Gastroesophageal sphincter (tissue), 4 donors: ENCODE measurements at regions not wholly inside any gene's neighbourhood (a gene's known extent, or its start where the extent isn't known, plus 50 kb on each side); places are given as distances from the start of the nearest gene placed in this dataset.

Experiments used
- ATAC-seq: fragments of 150-250 bp; one replicate; pipeline ENCODE4 v1.9.1; 2016; ENCODE audit warnings: mild to moderate bottlenecking, moderate library complexity
- H3K27ac ChIP-seq, 4 donors: fragments of 200-600 bp; sonication (generic) in 3 of 4; 1 replicate in 3 of 4; 2 replicates in 1 of 4; pipeline ENCODE4 v1.5.1; 2016 to 2019
- H3K27me3 ChIP-seq: fragments of 200-600 bp; sonication (generic); one replicate; pipeline ENCODE4 v1.5.1; 2019
- H3K36me3 ChIP-seq, 2 donors: fragments of 200-600 bp; sonication (generic); one replicate each; pipeline ENCODE4 v1.5.1; 2019; ENCODE audit warnings: control low read depth in 1 of 2
- H3K4me1 ChIP-seq, 3 donors: fragments of 200-600 bp; sonication (generic); 1 replicate in 2 of 3; 2 replicates in 1 of 3; pipeline ENCODE4 v1.5.1; 2016 to 2019; ENCODE audit warnings: control low read depth in 2 of 3
- H3K4me3 ChIP-seq, 2 donors: fragments of 200-600 bp; sonication (generic); one replicate each; pipeline ENCODE4 v1.5.1; 2019; ENCODE audit warnings: mild to moderate bottlenecking in 1 of 2, moderate library complexity in 1 of 2
- H3K9me3 ChIP-seq, 3 donors: fragments of 200-600 bp; sonication (generic); one replicate each; pipeline ENCODE4 v1.5.1; 2017 to 2019; ENCODE audit warnings: control low read depth in 2 of 3
- EP300 ChIP-seq: sonication (generic); formaldehyde crosslinking; IDR thresholded peaks from one replicate; pipeline ENCODE4 v1.6.1; 2017; ENCODE audit warnings: antibody characterized with exemption, mild to moderate bottlenecking
- POLR2A ChIP-seq, 2 donors: fragments of 450-650 bp; IDR thresholded peaks; one replicate each; pipeline ENCODE4 v1.6.1; 2017; ENCODE audit warnings: antibody characterized with exemption in 2 of 2, mild to moderate bottlenecking in 2 of 2, moderate library complexity in 1 of 2
- POLR2AphosphoS5 ChIP-seq: sonication (generic); formaldehyde crosslinking; IDR thresholded peaks from one replicate; pipeline ENCODE4 v1.6.1; 2017; ENCODE audit warnings: antibody characterized with exemption
- WGBS, 2 donors: methylation state at CpG; one replicate each; pipeline ENCODE4 v1.1.5; 2018; ENCODE audit warnings: low coverage in 1 of 2; 5-methylcytosine and 5-hydroxymethylcytosine counted together
- TF ChIP-seq, protein P1 (sequence below), 4 experiments: fragments of 200-600 bp in 2 of 4; fragments of 450-650 bp in 2 of 4; sonication (generic) in 1 of 4; IDR thresholded peaks; one replicate each; pipeline ENCODE4 v1.5.1; 2017 to 2019; ENCODE audit warnings: antibody characterized with exemption in 4 of 4, mild to moderate bottlenecking in 2 of 4, moderate library complexity in 2 of 4

DNA sequence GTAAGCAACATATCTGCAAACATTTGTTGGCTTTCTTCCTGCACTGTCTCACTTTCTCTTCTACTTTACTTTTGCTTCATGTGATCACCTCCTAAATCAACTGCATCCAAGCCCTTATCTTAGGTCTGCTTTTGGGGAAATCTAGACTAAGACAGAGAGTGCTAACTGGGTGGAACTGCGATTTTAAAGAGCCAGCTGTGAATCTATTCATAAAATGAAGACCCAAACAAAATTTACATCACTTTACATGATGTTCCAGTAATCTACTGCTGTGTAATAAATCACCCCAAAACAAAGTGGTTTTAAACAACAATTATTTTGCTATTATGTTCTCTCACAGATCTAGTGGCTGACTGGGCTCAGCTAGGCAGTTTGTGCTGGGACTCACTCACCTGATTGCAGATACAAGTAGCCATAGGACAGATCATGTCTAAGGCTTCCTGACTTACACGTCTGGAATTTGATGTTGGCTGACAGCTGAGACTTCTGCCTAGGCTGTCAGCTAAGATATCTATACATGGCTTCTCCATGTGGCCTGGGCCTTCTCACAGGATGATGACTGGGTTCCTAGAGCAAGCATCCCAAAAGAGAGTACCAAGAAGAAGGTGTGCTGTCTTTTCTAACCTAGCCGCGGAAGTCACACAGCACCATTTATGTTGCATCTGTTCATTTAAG is 145.1 kb upstream of the TBCA start:
- 60 to 93% methylated on average over 1 to 3 of the region's 4 CpGs for WGBS, 2 donors
- Histone ChIP-seq H3K4me1 (no peaks in the 10 kb centered on the region), H3K36me3 (no peaks in the 10 kb centered on the region), H3K9me3 (peaks cover 0 to 6% (median 0%) of the 10 kb centered on the region in 3 donors), H3K4me3 (no peak overlapping the region), H3K27ac (no peak overlapping the region), H3K27me3 (peaks cover 3% of the 10 kb centered on the region)
- TF ChIP-seq, protein P1, sequence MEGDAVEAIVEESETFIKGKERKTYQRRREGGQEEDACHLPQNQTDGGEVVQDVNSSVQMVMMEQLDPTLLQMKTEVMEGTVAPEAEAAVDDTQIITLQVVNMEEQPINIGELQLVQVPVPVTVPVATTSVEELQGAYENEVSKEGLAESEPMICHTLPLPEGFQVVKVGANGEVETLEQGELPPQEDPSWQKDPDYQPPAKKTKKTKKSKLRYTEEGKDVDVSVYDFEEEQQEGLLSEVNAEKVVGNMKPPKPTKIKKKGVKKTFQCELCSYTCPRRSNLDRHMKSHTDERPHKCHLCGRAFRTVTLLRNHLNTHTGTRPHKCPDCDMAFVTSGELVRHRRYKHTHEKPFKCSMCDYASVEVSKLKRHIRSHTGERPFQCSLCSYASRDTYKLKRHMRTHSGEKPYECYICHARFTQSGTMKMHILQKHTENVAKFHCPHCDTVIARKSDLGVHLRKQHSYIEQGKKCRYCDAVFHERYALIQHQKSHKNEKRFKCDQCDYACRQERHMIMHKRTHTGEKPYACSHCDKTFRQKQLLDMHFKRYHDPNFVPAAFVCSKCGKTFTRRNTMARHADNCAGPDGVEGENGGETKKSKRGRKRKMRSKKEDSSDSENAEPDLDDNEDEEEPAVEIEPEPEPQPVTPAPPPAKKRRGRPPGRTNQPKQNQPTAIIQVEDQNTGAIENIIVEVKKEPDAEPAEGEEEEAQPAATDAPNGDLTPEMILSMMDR (IDR thresholded peaks at IDR 0.05): no peak
- TF ChIP-seq EP300 (no peak), POLR2A (IDR thresholded peaks at IDR 0.05) (no peak), POLR2AphosphoS5 (no peak)
- ATAC-seq: no peak

DNA sequence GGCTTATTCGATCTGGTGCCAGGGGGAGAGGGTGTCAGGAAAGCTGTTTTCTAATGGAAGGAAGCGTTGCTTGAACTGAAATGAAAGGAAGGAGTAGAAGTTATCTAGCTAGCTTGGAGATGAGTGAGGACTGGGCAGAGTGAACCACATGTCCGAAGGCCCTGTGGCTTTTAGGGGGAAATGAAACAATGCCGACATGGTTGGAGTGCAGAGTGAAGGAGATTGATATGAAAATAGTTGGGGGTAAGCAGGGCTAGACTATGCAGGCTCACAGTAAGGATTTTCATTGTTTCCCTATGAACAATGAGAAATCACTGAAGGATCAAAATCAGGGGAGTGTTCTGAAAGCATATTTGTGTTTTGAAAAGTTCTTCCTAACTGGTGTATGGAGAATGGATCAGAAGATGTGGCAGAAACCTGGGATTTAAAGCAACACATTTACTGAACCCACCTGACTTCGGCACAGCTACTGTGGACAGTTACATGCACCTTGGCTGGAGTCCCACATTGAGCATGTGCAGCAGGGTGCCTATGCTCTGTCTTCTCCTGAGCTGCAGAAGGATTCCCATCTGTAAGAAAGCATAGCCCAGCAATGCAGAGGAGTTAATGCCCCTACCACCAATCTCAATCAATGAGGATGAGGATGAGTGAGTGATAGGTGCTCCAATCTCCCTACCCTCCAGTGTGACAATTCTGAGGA is 144.4 kb upstream of the TBCA start:
- ATAC-seq: no peak
- Histone ChIP-seq H3K9me3 (no peaks in the 10 kb centered on the region), H3K36me3 (no peaks in the 10 kb centered on the region), H3K4me3 (no peak overlapping the region), H3K27me3 (peaks cover 3% of the 10 kb centered on the region), H3K4me1 (no peaks in the 10 kb centered on the region), H3K27ac (no peak overlapping the region)
- 47 to 61% methylated on average over 5 of the region's 5 CpGs for WGBS, 2 donors
- TF ChIP-seq POLR2AphosphoS5 (no peak), POLR2A (IDR thresholded peaks at IDR 0.05) (no peak), EP300 (no peak)
- TF ChIP-seq, protein P1 (IDR thresholded peaks at IDR 0.05): no peak

DNA sequence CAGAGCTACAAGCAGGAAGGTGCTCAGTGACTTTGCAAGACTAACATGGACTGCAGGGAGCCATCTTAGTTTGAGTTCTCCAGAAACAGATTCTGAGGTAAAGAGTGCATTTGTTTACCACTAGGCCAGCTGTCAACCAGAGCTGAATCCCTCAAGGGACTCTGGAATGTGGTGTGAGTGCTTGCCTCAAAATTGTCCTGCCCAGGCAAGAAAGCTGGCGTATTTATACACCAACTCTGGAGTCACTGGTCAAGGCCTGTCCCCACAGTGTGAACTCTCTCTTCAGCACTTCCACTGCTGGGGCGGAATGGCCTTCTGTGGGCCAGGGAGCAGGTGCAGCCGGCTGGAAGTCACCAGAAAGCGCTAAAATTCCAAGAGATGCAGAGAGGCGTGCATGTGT is 139.2 kb upstream of the TBCA start:
- peaks cover 0 to 11% (median 0%) of the 10 kb centered on the region in 3 donors for H3K9me3 ChIP-seq
- no peaks in the 10 kb centered on the region for H3K4me1 ChIP-seq
- no peaks in the 10 kb centered on the region for H3K36me3 ChIP-seq
- H3K27ac ChIP-seq: no peak overlapping the region
- WGBS, 2 donors: 100% methylated on average over 4 of the region's 5 CpGs; no CpG with 5 or more reads in 1 of the 2 donors
- peaks cover 17% of the 10 kb centered on the region for H3K27me3 ChIP-seq
- no peak for ATAC-seq
- TF ChIP-seq EP300 (no peak), POLR2AphosphoS5 (no peak), POLR2A (IDR thresholded peaks at IDR 0.05) (no peak)
- TF ChIP-seq, protein P1 (IDR thresholded peaks at IDR 0.05): no peak
- no peak overlapping the region for H3K4me3 ChIP-seq

GRCh38 chr5:77912721-77913120 is 136.6 kb upstream of the TBCA start:
- Histone ChIP-seq H3K4me1 (no peaks in the 10 kb centered on the region), H3K4me3 (no peak overlapping the region), H3K36me3 (no peaks in the 10 kb centered on the region), H3K9me3 (peaks cover 0 to 11% (median 0%) of the 10 kb centered on the region in 3 donors), H3K27ac (no peak overlapping the region), H3K27me3 (peaks cover 17% of the 10 kb centered on the region)
- no peak for ATAC-seq
- TF ChIP-seq, protein P1 (IDR thresholded peaks at IDR 0.05): no peak
- TF ChIP-seq POLR2A (IDR thresholded peaks at IDR 0.05): no peak
- 28 to 29% methylated on average over 4 of the region's 6 CpGs for WGBS, 2 donors

DNA sequence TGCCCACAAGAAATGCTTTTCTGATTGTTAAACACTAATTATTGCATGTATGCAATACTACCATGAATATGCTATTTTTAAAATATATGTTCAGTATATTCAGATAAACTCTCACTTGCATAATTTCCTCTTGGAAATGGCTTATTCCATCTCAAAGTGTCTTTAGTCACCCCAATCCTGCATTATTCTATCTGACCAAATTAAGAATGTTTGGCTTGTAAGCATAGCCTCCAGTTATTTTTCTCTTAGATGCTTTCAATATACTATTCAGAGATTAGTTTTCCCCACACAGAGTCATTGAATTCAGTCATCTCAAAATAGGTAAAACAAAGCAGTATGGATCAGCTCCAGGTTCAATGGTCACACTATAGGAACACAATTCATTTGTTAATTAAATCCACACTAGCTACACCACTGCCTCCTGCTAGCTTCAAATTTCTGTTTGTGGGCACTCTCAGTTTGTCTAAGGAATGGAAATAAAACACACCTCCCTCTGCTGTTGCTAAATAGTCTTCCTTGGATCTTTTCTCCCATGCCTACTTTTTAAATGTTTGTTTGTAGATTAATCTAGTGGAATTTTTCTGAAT is 134.6 kb upstream of the TBCA start:
- no peak for ATAC-seq
- no peaks in the 10 kb centered on the region for H3K36me3 ChIP-seq
- no peak overlapping the region for H3K27ac ChIP-seq
- peaks cover 0 to 11% (median 0%) of the 10 kb centered on the region in 3 donors for H3K9me3 ChIP-seq
- H3K4me3 ChIP-seq: no peak overlapping the region
- peaks cover 17% of the 10 kb centered on the region for H3K27me3 ChIP-seq
- TF ChIP-seq POLR2A (IDR thresholded peaks at IDR 0.05) (no peak), POLR2AphosphoS5 (no peak), EP300 (no peak)
- H3K4me1 ChIP-seq: no peaks in the 10 kb centered on the region
